ENCODE measurements at regions not wholly inside any gene's neighbourhood (a gene's known extent, or its start where the extent isn't known, plus 50 kb on each side); places are given as distances from the start of the nearest gene placed in this dataset.

GRCh38 chr3:72123908-72124441 lies 339.0 kb upstream of the PROK2 start:
- DNase-seq (ENCODE audit: insufficient read length) (no peak), FAIRE-seq (peak; percentile 94)
- TF ChIP-seq POLR2AphosphoS5 (IDR thresholded peaks at IDR 0.05; ENCODE audit: low read depth, low read length) = no peak
- no peak for TF ChIP-seq POLR2A (IDR thresholded peaks at IDR 0.05; ENCODE audit: low read depth, low read length)
- TF ChIP-seq TAF1 (IDR thresholded peaks at IDR 0.05; ENCODE audit: borderline replicate concordance, low read depth, low read length) = no peak

GRCh38 chr3:72120806-72121778 lies 336.1 kb upstream of the PROK2 start:
- DNase-seq (ENCODE audit: insufficient read length) (no peak), FAIRE-seq (peak; percentile 76)
- TF ChIP-seq POLR2AphosphoS5 (IDR thresholded peaks at IDR 0.05; ENCODE audit: low read depth, low read length) (no peak), POLR2A (IDR thresholded peaks at IDR 0.05; ENCODE audit: low read depth, low read length) (no peak), TAF1 (IDR thresholded peaks at IDR 0.05; ENCODE audit: borderline replicate concordance, low read depth, low read length) (no peak)

DNA sequence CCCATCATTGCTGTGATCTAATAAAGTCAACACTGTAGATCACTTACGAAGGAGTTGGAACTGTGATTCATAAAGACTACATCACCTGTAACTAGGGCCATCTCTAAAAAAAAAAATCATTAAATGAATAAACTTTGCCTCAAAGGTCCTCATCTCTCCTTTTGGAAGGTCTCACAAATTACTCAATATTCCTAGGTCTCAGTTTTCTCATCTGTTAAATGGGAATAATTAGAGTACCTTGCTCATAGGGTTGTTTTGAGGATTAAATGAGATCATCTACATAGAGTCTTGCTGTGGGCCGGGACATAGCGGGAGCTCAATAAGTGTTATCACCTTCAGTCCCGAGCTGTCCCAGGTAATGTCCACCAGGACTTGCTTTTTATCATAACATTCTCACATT lies 335.1 kb upstream of the PROK2 start:
- TF ChIP-seq POLR2A (IDR thresholded peaks at IDR 0.05; ENCODE audit: low read depth, low read length) (no peak), POLR2AphosphoS5 (IDR thresholded peaks at IDR 0.05; ENCODE audit: low read depth, low read length) (no peak), TAF1 (IDR thresholded peaks at IDR 0.05; ENCODE audit: borderline replicate concordance, low read depth, low read length) (no peak)
- FAIRE-seq (no peak), DNase-seq (ENCODE audit: insufficient read length) (no peak)

- DNase-seq (ENCODE audit: insufficient read length) (no peak), FAIRE-seq (no peak)
- no peak for TF ChIP-seq TAF1 (IDR thresholded peaks at IDR 0.05; ENCODE audit: borderline replicate concordance, low read depth, low read length)
- no peak for TF ChIP-seq POLR2AphosphoS5 (IDR thresholded peaks at IDR 0.05; ENCODE audit: low read depth, low read length)
- no peak for TF ChIP-seq POLR2A (IDR thresholded peaks at IDR 0.05; ENCODE audit: low read depth, low read length)
Observed at GRCh38 chr3:72118628-72119027, 333.7 kb upstream of the PROK2 start.

GRCh38 chr3:72116226-72116625 lies 331.3 kb upstream of the PROK2 start:
- FAIRE-seq (no peak), DNase-seq (ENCODE audit: insufficient read length) (no peak)
- TF ChIP-seq TAF1 (IDR thresholded peaks at IDR 0.05; ENCODE audit: borderline replicate concordance, low read depth, low read length) (no peak), POLR2AphosphoS5 (IDR thresholded peaks at IDR 0.05; ENCODE audit: low read depth, low read length) (no peak), POLR2A (IDR thresholded peaks at IDR 0.05; ENCODE audit: low read depth, low read length) (no peak)

DNA sequence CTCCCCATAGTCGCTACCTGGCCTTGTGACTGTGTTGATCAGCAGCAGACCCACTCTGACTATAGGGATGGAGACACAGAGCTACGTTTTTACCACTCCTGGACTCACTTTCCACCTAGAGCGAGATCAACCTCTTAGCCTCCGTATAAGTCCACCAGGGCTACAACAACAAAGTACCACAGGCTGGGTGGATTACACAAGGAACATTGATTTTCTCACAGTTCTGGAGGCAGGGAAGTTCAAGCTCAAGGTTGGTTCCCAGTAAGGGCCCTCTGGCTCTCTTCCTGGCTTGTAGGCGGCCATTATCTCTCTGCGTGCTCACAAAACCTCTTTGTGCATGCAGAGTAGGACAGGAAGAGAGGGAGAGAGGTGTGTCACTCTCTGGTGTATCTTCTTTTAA lies 330.4 kb upstream of the PROK2 start:
- DNase-seq (ENCODE audit: insufficient read length) (no peak), FAIRE-seq (no peak)
- TF ChIP-seq POLR2AphosphoS5 (IDR thresholded peaks at IDR 0.05; ENCODE audit: low read depth, low read length) (no peak), TAF1 (IDR thresholded peaks at IDR 0.05; ENCODE audit: borderline replicate concordance, low read depth, low read length) (no peak), POLR2A (IDR thresholded peaks at IDR 0.05; ENCODE audit: low read depth, low read length) (no peak)

DNA sequence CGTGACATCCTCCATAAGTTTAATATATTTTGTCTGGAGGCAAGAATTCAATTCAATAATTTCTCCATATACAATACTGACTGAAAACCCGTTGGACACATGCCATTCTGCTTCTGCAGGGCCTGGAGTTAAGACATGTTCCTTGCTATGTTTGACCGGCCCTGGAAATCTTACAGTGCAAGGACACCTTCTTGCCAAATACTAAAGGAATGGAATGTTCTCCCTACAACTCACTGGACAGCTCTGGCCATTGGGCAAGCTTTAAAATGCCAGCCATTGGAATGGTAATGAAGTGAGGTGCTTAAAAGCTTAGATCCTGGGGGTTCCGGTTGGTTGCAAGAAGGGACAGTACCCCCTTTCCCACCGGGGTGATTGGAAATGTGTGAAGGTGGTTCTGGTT lies 329.8 kb upstream of the PROK2 start:
- FAIRE-seq (no peak), DNase-seq (ENCODE audit: insufficient read length) (no peak)
- TF ChIP-seq POLR2A (IDR thresholded peaks at IDR 0.05; ENCODE audit: low read depth, low read length) = no peak
- no peak for TF ChIP-seq POLR2AphosphoS5 (IDR thresholded peaks at IDR 0.05; ENCODE audit: low read depth, low read length)
- TF ChIP-seq TAF1 (IDR thresholded peaks at IDR 0.05; ENCODE audit: borderline replicate concordance, low read depth, low read length) = no peak

DNA sequence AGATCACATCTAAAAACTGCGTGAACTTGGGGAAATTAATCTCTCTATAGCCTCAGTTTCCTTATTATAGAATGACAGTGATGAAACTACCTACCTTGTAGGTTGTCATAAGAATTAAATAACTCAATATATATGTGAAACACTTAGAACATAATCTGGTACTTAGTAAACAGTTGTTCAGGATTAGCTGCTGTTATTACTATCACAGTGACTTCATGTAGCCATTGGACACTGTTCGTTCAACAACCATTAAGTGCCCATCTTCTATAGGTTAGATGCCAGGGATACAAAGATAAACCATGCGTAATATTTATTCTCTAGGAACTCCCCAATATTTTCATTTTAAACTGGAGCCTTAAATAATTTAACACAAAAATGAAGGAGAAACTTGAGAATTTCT lies 329.0 kb upstream of the PROK2 start:
- FAIRE-seq = no peak
- DNase-seq (ENCODE audit: insufficient read length) = no peak
- TF ChIP-seq TAF1 (IDR thresholded peaks at IDR 0.05; ENCODE audit: borderline replicate concordance, low read depth, low read length) (no peak), POLR2AphosphoS5 (IDR thresholded peaks at IDR 0.05; ENCODE audit: low read depth, low read length) (no peak), POLR2A (IDR thresholded peaks at IDR 0.05; ENCODE audit: low read depth, low read length) (no peak)

GRCh38 chr3:72113564-72113963 lies 328.6 kb upstream of the PROK2 start:
- DNase-seq (ENCODE audit: insufficient read length) (no peak), FAIRE-seq (no peak)
- TF ChIP-seq POLR2AphosphoS5 (IDR thresholded peaks at IDR 0.05; ENCODE audit: low read depth, low read length) (no peak), POLR2A (IDR thresholded peaks at IDR 0.05; ENCODE audit: low read depth, low read length) (no peak), TAF1 (IDR thresholded peaks at IDR 0.05; ENCODE audit: borderline replicate concordance, low read depth, low read length) (no peak)

- no peak for DNase-seq (ENCODE audit: insufficient read length)
- TF ChIP-seq POLR2AphosphoS5 (IDR thresholded peaks at IDR 0.05; ENCODE audit: low read depth, low read length) (no peak), POLR2A (IDR thresholded peaks at IDR 0.05; ENCODE audit: low read depth, low read length) (no peak), TAF1 (IDR thresholded peaks at IDR 0.05; ENCODE audit: borderline replicate concordance, low read depth, low read length) (no peak)
- no peak for FAIRE-seq
Observed at GRCh38 chr3:72112435-72112834, 327.5 kb upstream of the PROK2 start.

- no peak for FAIRE-seq
Observed at GRCh38 chr3:72111265-72112205, 326.6 kb upstream of the PROK2 start.

More at GRCh38 chr3:72111265-72112205, 326.6 kb upstream of the PROK2 start:
- no peak for TF ChIP-seq POLR2A (IDR thresholded peaks at IDR 0.05; ENCODE audit: low read depth, low read length)
- TF ChIP-seq TAF1 (IDR thresholded peaks at IDR 0.05; ENCODE audit: borderline replicate concordance, low read depth, low read length) = no peak
- TF ChIP-seq POLR2AphosphoS5 (IDR thresholded peaks at IDR 0.05; ENCODE audit: low read depth, low read length) = no peak
- no peak for DNase-seq (ENCODE audit: insufficient read length)
